DMS153 (cell line): ENCODE measurements at regions not wholly inside any gene's neighbourhood (a gene's known extent, or its start where the extent isn't known, plus 50 kb on each side); places are given as distances from the start of the nearest gene placed in this dataset.

Experiments
- DNase-seq: peaks from one replicate; lab custom pipeline; 2025; lab: John Stamatoyannopoulos, UW

- no peak for DNase-seq
Observed at GRCh38 chr2:136214307-136215200, 96.6 kb upstream of the CXCR4 start.

GRCh38 chr2:136213836-136214235 is 95.9 kb upstream of the CXCR4 start:
- DNase-seq: no peak

- no peak for DNase-seq
Observed at GRCh38 chr2:136212426-136213378, 94.8 kb upstream of the CXCR4 start.

- DNase-seq: no peak
Observed at GRCh38 chr2:136211701-136212100, 93.8 kb upstream of the CXCR4 start.

- DNase-seq: no peak
Observed at GRCh38 chr2:136210822-136211221, 92.9 kb upstream of the CXCR4 start.

- no peak for DNase-seq
Observed at GRCh38 chr2:136210455-136210805, 92.5 kb upstream of the CXCR4 start.

GRCh38 chr2:136209561-136210454 is 91.9 kb upstream of the CXCR4 start:
- DNase-seq: no peak

- no peak for DNase-seq
Observed at GRCh38 chr2:136208682-136209420, 90.9 kb upstream of the CXCR4 start.

GRCh38 chr2:136207665-136208064 is 89.7 kb upstream of the CXCR4 start:
- DNase-seq: no peak

GRCh38 chr2:136207030-136207623 is 89.2 kb upstream of the CXCR4 start:
- DNase-seq: no peak

GRCh38 chr2:136206613-136207012 is 88.7 kb upstream of the CXCR4 start:
- peak; percentile 47 for DNase-seq

GRCh38 chr2:136205615-136206014 is 87.7 kb upstream of the CXCR4 start:
- no peak for DNase-seq

GRCh38 chr2:136204971-136205370 is 87.0 kb upstream of the CXCR4 start:
- DNase-seq: no peak

- DNase-seq: no peak
Observed at GRCh38 chr2:136195226-136195625, 77.3 kb upstream of the CXCR4 start.

GRCh38 chr2:136191041-136191440 is 73.1 kb upstream of the CXCR4 start:
- no peak for DNase-seq

- DNase-seq: no peak
Observed at GRCh38 chr2:136189221-136189782, 71.4 kb upstream of the CXCR4 start.

- DNase-seq: no peak
Observed at GRCh38 chr2:136188086-136188485, 70.1 kb upstream of the CXCR4 start.

GRCh38 chr2:136185981-136186776 is 68.2 kb upstream of the CXCR4 start:
- no peak for DNase-seq

- DNase-seq: peak; percentile 11
Observed at GRCh38 chr2:136183097-136183496, 65.1 kb upstream of the CXCR4 start.

GRCh38 chr2:136182315-136182714 is 64.4 kb upstream of the CXCR4 start:
- no peak for DNase-seq
